Ovary (tissue), 7 donors: ENCODE measurements at regions not wholly inside any gene's neighbourhood (a gene's known extent, or its start where the extent isn't known, plus 50 kb on each side); places are given as distances from the start of the nearest gene placed in this dataset.

ENCODE experiments used
- DNase-seq, 5 donors: peaks; one replicate each; pipeline ENCODE4 v3.0.0-alpha.2; 2019 to 2020
- H3K27ac ChIP-seq, 2 donors: fragments of 200-600 bp; one replicate each; pipeline versions ENCODE4 v1.5.1 to v1.8.0; 2019 to 2022
- H3K27me3 ChIP-seq: fragments of 200-600 bp; one replicate; pipeline ENCODE4 v1.8.0; 2022
- H3K36me3 ChIP-seq: fragments of 200-600 bp; sonication (generic); one replicate; pipeline ENCODE4 v1.5.1; 2019
- H3K4me1 ChIP-seq: one replicate; pipeline ENCODE4 v1.8.1; 2013; ENCODE audit warnings: mild to moderate bottlenecking, moderate library complexity; ENCODE audit not compliant: insufficient read depth
- H3K4me3 ChIP-seq: fragments of 200-600 bp; sonication (generic); one replicate; pipeline ENCODE4 v1.5.1; 2017
- H3K9me3 ChIP-seq, 2 donors: fragments of 200-600 bp in 1 of 2; sonication (generic) in 1 of 2; one replicate each; pipeline versions ENCODE4 v1.5.1 to v1.8.1; 2013 to 2019; ENCODE audit warnings: mild to moderate bottlenecking in 1 of 2, moderate library complexity in 1 of 2
- CTCF ChIP-seq, 3 donors: fragments of 450-650 bp in 2 of 3; fragments of 200-600 bp in 1 of 3; IDR thresholded peaks; one replicate each; pipeline versions ENCODE4 v1.5.1 to v1.8.0; 2016 to 2022; ENCODE audit warnings: antibody characterized with exemption in 3 of 3, mild to moderate bottlenecking in 1 of 3
- EP300 ChIP-seq: sonication (generic); formaldehyde crosslinking; IDR thresholded peaks from one replicate; pipeline ENCODE4 v1.6.1; 2017; ENCODE audit warnings: antibody characterized with exemption
- POLR2A ChIP-seq: fragments of 450-650 bp; IDR thresholded peaks from one replicate; pipeline ENCODE4 v1.6.1; 2017; ENCODE audit warnings: antibody characterized with exemption, mild to moderate bottlenecking, moderate library complexity
- WGBS, 3 donors: extraction: QIAGEN DNeasy Blood & Tissue Kit in 1 of 3; methylation state at CpG; one replicate each; pipeline versions ENCODE4 v1.1.5 to v1.1.7; 2013 to 2017; 5-methylcytosine and 5-hydroxymethylcytosine counted together
- intact Hi-C, 4 donors: fragments of 100-400 bp; cut with DNase I; formaldehyde crosslinking; loops; one replicate each; pipeline versions ENCODE4 v1.11.0 to v1.15.1; 2022 to 2023
- donor health status: DM: no; HTN: no; CAD: no; lungs with moderate emphysema.
- donor health status: DM: no; HTN: no; CAD: no.
- donor health status: Bipolar disorder and iron deficiency.
- donor health status: DM: no; HTN: no; CAD: no.
- donor health status: DM: yes; HTN: yes; CAD: no.

DNA sequence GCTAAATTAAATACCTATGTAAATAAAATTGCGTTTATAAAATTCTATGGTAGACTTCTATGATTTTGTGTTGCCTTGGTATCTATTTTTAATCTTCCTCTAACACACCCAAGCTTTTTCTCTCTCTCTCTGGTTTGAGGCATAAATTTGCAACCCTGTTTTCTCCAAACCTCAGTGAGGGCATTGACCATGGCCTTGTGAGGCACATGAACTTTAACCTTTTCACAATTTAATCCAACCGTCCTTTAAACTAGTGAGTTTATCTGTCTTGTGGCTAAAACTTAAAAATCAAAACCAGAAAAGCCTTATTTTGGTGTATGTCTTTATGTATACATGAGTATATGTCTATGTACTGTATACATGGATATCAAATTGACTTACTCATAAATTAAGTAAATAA is 746.6 kb upstream of the B3GALT2 start:
- Histone ChIP-seq H3K4me3 (no peak overlapping the region), H3K36me3 (no peaks in the 10 kb centered on the region), H3K27me3 (no peaks in the 10 kb centered on the region), H3K9me3 (no peaks in the 10 kb centered on the region), H3K27ac (no peak overlapping the region), H3K4me1 (no peaks in the 10 kb centered on the region)
- intact Hi-C loops, result no loop called here
- 77 to 86% (median 84%) methylated on average over 2 of the region's 2 CpGs for WGBS, 3 donors
- DNase-seq, result no peak
- TF ChIP-seq POLR2A (no peak), EP300 (no peak), CTCF (IDR thresholded peaks at IDR 0.05) (no peak)

GRCh38 chr1:193931356-193931755 is 744.9 kb upstream of the B3GALT2 start:
- Histone ChIP-seq H3K36me3 (no peaks in the 10 kb centered on the region), H3K4me1 (no peaks in the 10 kb centered on the region), H3K27ac (no peak overlapping the region), H3K27me3 (no peaks in the 10 kb centered on the region), H3K4me3 (no peak overlapping the region), H3K9me3 (no peaks in the 10 kb centered on the region)
- 83 to 93% (median 93%) methylated on average over 8 of the region's 8 CpGs for WGBS, 3 donors
- TF ChIP-seq EP300, result no peak
- TF ChIP-seq POLR2A, result no peak
- TF ChIP-seq CTCF (IDR thresholded peaks at IDR 0.05), result no peak
- intact Hi-C loops, result no loop called here
- DNase-seq, result no peak

DNA sequence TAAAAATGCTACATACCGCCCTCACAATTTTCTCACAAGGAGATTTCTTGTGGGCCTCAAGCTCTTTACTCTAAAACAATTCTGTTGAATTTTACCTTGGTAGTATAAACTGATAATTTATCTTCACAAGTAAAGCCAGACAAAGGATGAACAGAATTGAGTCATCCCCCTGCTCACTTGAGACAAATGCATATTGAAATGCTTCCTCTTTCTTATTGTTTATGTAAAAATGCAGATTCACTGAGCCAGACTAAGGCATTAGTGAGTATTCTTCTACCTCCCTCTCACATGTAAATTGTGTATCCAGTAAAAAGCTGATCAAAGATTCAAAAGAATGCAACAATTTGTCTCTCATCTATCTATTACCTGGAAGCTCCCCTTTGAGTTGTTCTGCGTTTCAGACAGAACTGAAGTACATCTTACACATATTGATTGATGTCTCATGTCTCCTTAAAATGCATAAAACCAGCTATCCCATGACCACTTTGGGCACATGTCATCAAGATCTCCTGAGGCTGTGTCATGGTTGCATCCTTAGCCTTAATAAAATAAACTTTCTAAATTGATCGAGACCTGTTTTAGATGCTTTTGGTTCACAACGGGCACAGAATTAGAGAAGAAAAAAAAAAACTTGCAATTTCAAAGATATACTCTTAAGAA is 743.1 kb upstream of the B3GALT2 start:
- Histone ChIP-seq H3K27me3 (no peaks in the 10 kb centered on the region), H3K4me3 (no peak overlapping the region), H3K4me1 (no peaks in the 10 kb centered on the region), H3K36me3 (no peaks in the 10 kb centered on the region), H3K9me3 (no peaks in the 10 kb centered on the region), H3K27ac (no peak overlapping the region)
- DNase-seq, result no peak
- intact Hi-C loops, result no loop called here
- WGBS, 3 donors, result 71 to 89% (median 80%) methylated on average over 4 of the region's 4 CpGs
- TF ChIP-seq EP300, result no peak
- no peak for TF ChIP-seq POLR2A
- no peak for TF ChIP-seq CTCF (IDR thresholded peaks at IDR 0.05)

- no peak for TF ChIP-seq CTCF (IDR thresholded peaks at IDR 0.05)
- no peak for TF ChIP-seq EP300
- no peak for TF ChIP-seq POLR2A
- no peak overlapping the region for H3K4me3 ChIP-seq
- no peak overlapping the region for H3K27ac ChIP-seq
- no peaks in the 10 kb centered on the region for H3K36me3 ChIP-seq
- H3K4me1 ChIP-seq, result no peaks in the 10 kb centered on the region
- intact Hi-C loops, result no loop called here
- WGBS, 3 donors, result 58 to 70% (median 68%) methylated on average over 4 of the region's 4 CpGs
- no peaks in the 10 kb centered on the region for H3K9me3 ChIP-seq
- no peak for DNase-seq
- H3K27me3 ChIP-seq, result no peaks in the 10 kb centered on the region
Measured at GRCh38 chr1:193927550-193927949, 741.1 kb upstream of the B3GALT2 start.
